RWPE2 (cell line): ENCODE measurements at regions not wholly inside any gene's neighbourhood (a gene's known extent, or its start where the extent isn't known, plus 50 kb on each side); places are given as distances from the start of the nearest gene placed in this dataset.
A peak's percentile ranks its signal among the peaks of the same experiment; 100 is the strongest.

Source experiments
- ATAC-seq: fragments of 200-7000 bp; cut with Tn5 transposase; 3 replicates; pipeline ENCODE4 v1.9.1; 2021; ENCODE audit warnings: low read depth
- DNase-seq: peaks from one replicate; pipeline ENCODE4 v3.0.0-alpha.2; 2020; ENCODE audit warnings: low spot score
- H3K27ac ChIP-seq: fragments of 450-650 bp; 2 replicates; pipeline ENCODE4 v1.5.1; 2017; ENCODE audit warnings: mild to moderate bottlenecking; ENCODE audit not compliant: poor library complexity, severe bottlenecking
- H3K27me3 ChIP-seq: fragments of 250-450 bp; sonication (Bioruptor Pico); 2 replicates; pipeline ENCODE4 v1.5.1; 2021; ENCODE audit warnings: mild to moderate bottlenecking, moderate library complexity; ENCODE audit not compliant: insufficient read depth, poor library complexity, severe bottlenecking
- H3K36me3 ChIP-seq: fragments of 250-450 bp; sonication (Bioruptor Pico); 2 replicates; pipeline ENCODE4 v1.5.1; 2020; ENCODE audit warnings: low read depth, mild to moderate bottlenecking, moderate library complexity
- H3K4me1 ChIP-seq: fragments of 250-450 bp; sonication (Bioruptor Pico); 2 replicates; pipeline ENCODE4 v1.5.1; 2021; ENCODE audit warnings: mild to moderate bottlenecking, moderate library complexity; ENCODE audit not compliant: insufficient read depth, poor library complexity, severe bottlenecking
- H3K4me3 ChIP-seq: fragments of 250-450 bp; sonication (Bioruptor Pico); 2 replicates; pipeline ENCODE4 v1.5.1; 2021; ENCODE audit warnings: mild to moderate bottlenecking, moderate library complexity; ENCODE audit not compliant: severe bottlenecking
- H3K9me3 ChIP-seq: fragments of 250-450 bp; sonication (Bioruptor Pico); 2 replicates; pipeline ENCODE4 v1.5.1; 2021; ENCODE audit warnings: mild to moderate bottlenecking, moderate library complexity; ENCODE audit not compliant: severe bottlenecking
- CTCF ChIP-seq: fragments of 450-650 bp; IDR thresholded peaks from one replicate; pipeline ENCODE4 v1.5.1; 2017; ENCODE audit warnings: mild to moderate bottlenecking, moderate library complexity; ENCODE audit not compliant: poor library complexity, severe bottlenecking

GRCh38 chr4:111506706-111507105, 638.5 kb upstream of the FAM241A start:
- no peaks in the 10 kb centered on the region for H3K9me3 ChIP-seq
- H3K27me3 ChIP-seq: no peaks in the 10 kb centered on the region
- no peaks in the 10 kb centered on the region for H3K36me3 ChIP-seq
- no peak overlapping the region for H3K4me3 ChIP-seq
- ATAC-seq (peak; percentile 52; the same call in 2 of the 3 replicates), DNase-seq (no peak)
- no peak for TF ChIP-seq CTCF
- H3K27ac ChIP-seq: peak overlapping the region; percentile 16
- peaks cover 10% of the 10 kb centered on the region for H3K4me1 ChIP-seq

- no peak for DNase-seq
- H3K4me1 ChIP-seq: peaks cover 12% of the 10 kb centered on the region
- no peaks in the 10 kb centered on the region for H3K27me3 ChIP-seq
- H3K27ac ChIP-seq: peak overlapping the region; percentile 82
- TF ChIP-seq CTCF: no peak
- no peaks in the 10 kb centered on the region for H3K9me3 ChIP-seq
- no peak overlapping the region for H3K4me3 ChIP-seq
- H3K36me3 ChIP-seq: no peaks in the 10 kb centered on the region
- ATAC-seq: peak; percentile 73
These were observed 634.7 kb upstream of the FAM241A start for GRCh38 chr4:111510535-111510934.

- DNase-seq (no peak), ATAC-seq (peak; percentile 93)
- peaks cover 12% of the 10 kb centered on the region for H3K4me1 ChIP-seq
- no peaks in the 10 kb centered on the region for H3K9me3 ChIP-seq
- no peaks in the 10 kb centered on the region for H3K27me3 ChIP-seq
- H3K4me3 ChIP-seq: no peak overlapping the region
- H3K36me3 ChIP-seq: no peaks in the 10 kb centered on the region
- H3K27ac ChIP-seq: peak overlapping the region; percentile 82
- no peak for TF ChIP-seq CTCF
These were observed 633.0 kb upstream of the FAM241A start for GRCh38 chr4:111512081-111512783.

- DNase-seq (no peak), ATAC-seq (no peak)
- TF ChIP-seq CTCF: no peak
- Histone ChIP-seq H3K27me3 (no peaks in the 10 kb centered on the region), H3K9me3 (no peaks in the 10 kb centered on the region), H3K4me3 (no peak overlapping the region), H3K4me1 (no peaks in the 10 kb centered on the region), H3K36me3 (no peaks in the 10 kb centered on the region), H3K27ac (no peak overlapping the region)
These were observed 625.6 kb upstream of the FAM241A start for GRCh38 chr4:111519683-111520082.

GRCh38 chr4:111530446-111530845, 614.8 kb upstream of the FAM241A start:
- no peak overlapping the region for H3K4me3 ChIP-seq
- no peak for TF ChIP-seq CTCF

More at GRCh38 chr4:111530446-111530845, 614.8 kb upstream of the FAM241A start:
- ATAC-seq (no peak), DNase-seq (no peak)
- no peak overlapping the region for H3K27ac ChIP-seq
- H3K4me1 ChIP-seq: no peaks in the 10 kb centered on the region
- no peaks in the 10 kb centered on the region for H3K27me3 ChIP-seq
- no peaks in the 10 kb centered on the region for H3K9me3 ChIP-seq
- H3K36me3 ChIP-seq: no peaks in the 10 kb centered on the region
